GM04503 (cell line): ENCODE measurements at regions not wholly inside any gene's neighbourhood (a gene's known extent, or its start where the extent isn't known, plus 50 kb on each side); places are given as distances from the start of the nearest gene placed in this dataset.
"Not testable (repeated sequence)": the region's sequence is repeated elsewhere in the genome, so short reads cannot be mapped to it uniquely, and the experiment has no call there.

Experiments used
- DNase-seq: peaks from one replicate; pipeline ENCODE4 v3.0.0-alpha.2; 2012; ENCODE audit warnings: low read depth

GRCh38 chr6:9007027-9007426 lies 571.7 kb upstream of the SLC35B3 start:
- no peak for DNase-seq

GRCh38 chr6:9002833-9003232 lies 567.5 kb upstream of the SLC35B3 start:
- no peak for DNase-seq

GRCh38 chr6:8995156-8995555 lies 559.8 kb upstream of the SLC35B3 start:
- no peak for DNase-seq

- no peak for DNase-seq
Measured at GRCh38 chr6:8993111-8993510, 557.8 kb upstream of the SLC35B3 start.

- DNase-seq = no peak
Measured at GRCh38 chr6:8991844-8992243, 556.5 kb upstream of the SLC35B3 start.

- no peak for DNase-seq
Measured at GRCh38 chr6:8990075-8990474, 554.7 kb upstream of the SLC35B3 start.

- DNase-seq = peak; percentile 3
Measured at GRCh38 chr6:8983202-8983688, 547.9 kb upstream of the SLC35B3 start.

GRCh38 chr6:8982668-8983067 lies 547.3 kb upstream of the SLC35B3 start:
- DNase-seq = no peak

- no peak for DNase-seq
Measured at GRCh38 chr6:8973395-8973794, 538.0 kb upstream of the SLC35B3 start.

- DNase-seq = no peak
Measured at GRCh38 chr6:8969747-8970146, 534.4 kb upstream of the SLC35B3 start.

- no peak for DNase-seq
Measured at GRCh38 chr6:8958894-8959511, 523.7 kb upstream of the SLC35B3 start.

GRCh38 chr6:8953310-8953709 lies 518.0 kb upstream of the SLC35B3 start:
- DNase-seq = no peak

GRCh38 chr6:8948733-8949132 lies 513.4 kb upstream of the SLC35B3 start:
- DNase-seq = no peak

GRCh38 chr6:8947900-8948299 lies 512.6 kb upstream of the SLC35B3 start:
- DNase-seq = no peak

GRCh38 chr6:8944548-8944947 lies 509.2 kb upstream of the SLC35B3 start:
- DNase-seq = no peak

- no peak for DNase-seq
Measured at GRCh38 chr6:8943073-8943472, 507.7 kb upstream of the SLC35B3 start.

- DNase-seq = no peak
Measured at GRCh38 chr6:8941577-8941976, 506.2 kb upstream of the SLC35B3 start.

- no peak for DNase-seq
Measured at GRCh38 chr6:8940356-8940755, 505.0 kb upstream of the SLC35B3 start.

GRCh38 chr6:8939615-8940014 lies 504.3 kb upstream of the SLC35B3 start:
- no peak for DNase-seq

GRCh38 chr6:8934318-8934717 lies 499.0 kb upstream of the SLC35B3 start:
- no peak for DNase-seq

GRCh38 chr6:8930009-8930408 lies 494.7 kb upstream of the SLC35B3 start:
- DNase-seq = no peak

GRCh38 chr6:8920244-8920643 lies 484.9 kb upstream of the SLC35B3 start:
- DNase-seq = not testable (repeated sequence)

- DNase-seq = no peak
Measured at GRCh38 chr6:8918196-8918595, 482.9 kb upstream of the SLC35B3 start.

GRCh38 chr6:8914700-8915099 lies 479.4 kb upstream of the SLC35B3 start:
- no peak for DNase-seq
